Lung microvascular endothelial cell (primary cell): ENCODE measurements at regions not wholly inside any gene's neighbourhood (a gene's known extent, or its start where the extent isn't known, plus 50 kb on each side); places are given as distances from the start of the nearest gene placed in this dataset.

Experiments
- DNase-seq, 2 donors: peaks; one replicate each; pipeline versions ENCODE4 v3.0.0 to v3.0.0-alpha.2; 2010; ENCODE audit warnings: low read depth in 2 of 2

DNA sequence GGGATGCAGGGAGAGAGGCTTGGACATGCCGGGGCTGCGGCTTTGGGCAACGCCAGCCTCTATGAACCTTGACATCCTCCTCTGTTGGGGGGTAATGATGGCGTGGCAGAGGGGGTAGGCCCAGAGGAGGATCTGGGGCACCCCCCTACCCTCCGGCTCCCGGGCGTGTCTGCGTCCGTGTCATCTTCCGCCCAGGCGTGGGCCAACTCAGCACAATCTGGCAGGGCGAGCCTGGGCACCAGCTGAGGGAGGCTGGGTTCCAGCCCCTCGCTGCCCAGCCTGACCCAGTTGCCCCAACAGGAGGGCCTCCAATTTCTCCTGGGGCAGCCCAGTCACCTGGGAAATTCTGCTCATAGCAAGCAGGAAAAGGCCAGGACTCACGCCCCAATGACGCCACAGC is 62.9 kb upstream of the IL17B start:
- no peak for DNase-seq

DNA sequence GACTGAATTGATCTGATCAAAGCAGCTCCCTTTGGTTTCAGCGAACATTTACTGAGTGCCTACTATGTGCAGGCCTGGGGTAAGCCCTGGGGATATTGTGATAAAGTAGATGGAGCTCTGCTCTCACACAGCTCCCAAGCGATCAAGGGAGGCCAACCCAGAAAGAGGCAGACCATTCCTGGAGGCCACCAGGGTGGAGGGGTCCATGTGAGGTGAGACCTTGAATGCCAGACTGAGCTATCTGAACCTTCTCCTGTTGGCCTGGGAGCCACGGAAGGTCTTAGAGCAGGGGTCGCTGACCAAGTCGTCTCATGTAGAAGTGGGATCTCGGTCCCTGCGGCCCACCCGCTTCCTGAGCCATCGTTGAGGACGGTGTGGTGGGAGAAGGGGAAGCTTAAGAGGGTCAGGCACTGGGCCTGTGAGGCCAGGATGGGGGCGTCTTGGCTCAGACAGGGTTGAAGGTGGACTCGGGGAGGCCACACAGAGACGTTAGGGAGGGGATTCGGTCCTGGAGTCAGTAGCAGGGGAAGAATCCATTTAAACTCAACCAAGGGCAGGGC is 62.2 kb upstream of the IL17B start:
- DNase-seq = no peak

DNA sequence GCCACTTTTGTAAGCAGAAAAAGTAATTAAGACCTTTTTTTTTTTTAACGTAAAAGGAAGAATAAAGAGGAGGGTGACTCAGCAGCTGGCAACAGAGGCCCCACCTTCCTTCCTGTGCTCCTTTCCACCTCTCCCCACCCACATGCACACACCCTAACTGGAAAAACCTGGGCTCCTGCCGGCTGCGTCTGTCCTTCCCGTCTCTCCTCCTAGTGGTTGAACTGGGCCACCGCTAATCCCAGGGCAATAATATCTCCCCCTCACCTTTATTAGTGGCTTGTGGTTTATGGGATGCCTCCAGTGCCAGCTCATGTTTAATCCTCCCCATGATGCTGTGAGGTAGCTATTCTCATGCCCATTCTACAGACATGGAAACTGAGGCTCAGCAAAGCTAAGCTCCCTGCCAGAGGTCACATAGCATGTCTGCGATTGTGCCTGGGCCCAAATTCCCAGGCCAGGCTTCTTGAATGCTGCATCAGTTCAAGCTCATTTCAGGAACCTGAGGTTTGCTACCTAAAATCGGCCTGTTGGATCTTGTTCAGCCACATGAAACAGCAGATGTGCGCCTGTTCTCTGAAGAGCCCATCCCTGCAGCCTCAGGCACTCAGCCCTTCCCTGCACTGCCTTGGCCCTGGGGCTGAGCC is 60.9 kb upstream of the IL17B start:
- peak; percentile 61 to 90 for DNase-seq

DNA sequence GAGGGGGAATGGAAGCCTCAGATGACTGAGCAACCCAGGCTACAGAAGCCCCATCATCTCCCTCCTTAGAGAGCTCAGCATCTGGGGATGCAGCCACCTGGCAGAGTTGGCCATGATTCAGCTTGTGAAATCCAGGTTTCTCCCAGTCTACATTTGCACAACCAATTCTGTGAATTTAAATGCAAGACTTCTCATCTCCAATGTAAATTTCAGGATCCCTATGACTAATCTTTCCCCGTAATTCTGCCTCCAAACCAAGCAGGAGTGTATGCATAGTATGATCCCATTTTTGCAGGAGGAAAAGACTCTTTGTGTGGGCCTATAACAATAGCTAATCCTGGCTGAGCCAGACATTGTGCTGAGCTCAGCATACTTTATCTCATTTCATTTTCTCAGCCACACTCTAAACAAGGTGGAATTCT is 59.6 kb upstream of the IL17B start:
- no peak for DNase-seq

DNA sequence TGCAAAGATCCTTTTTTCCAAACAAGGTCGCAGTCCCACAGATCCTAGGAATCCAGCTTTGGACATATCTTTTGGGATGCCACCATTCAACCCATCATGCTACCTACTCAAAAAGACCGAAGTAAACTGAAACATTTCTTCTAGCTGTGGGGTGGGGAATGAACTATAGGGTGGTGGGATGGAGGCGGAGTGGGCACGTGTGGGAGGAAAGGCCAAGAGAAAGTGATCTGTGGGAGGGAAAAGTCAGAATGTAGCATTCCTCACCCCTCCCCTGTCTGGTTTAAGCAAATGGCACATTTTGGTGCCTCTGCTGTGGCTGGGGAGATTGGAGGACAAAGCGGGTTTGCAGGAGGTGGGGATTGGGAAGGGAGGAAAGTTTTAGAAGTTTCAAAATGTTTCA is 59.2 kb upstream of the IL17B start:
- DNase-seq = no peak

DNA sequence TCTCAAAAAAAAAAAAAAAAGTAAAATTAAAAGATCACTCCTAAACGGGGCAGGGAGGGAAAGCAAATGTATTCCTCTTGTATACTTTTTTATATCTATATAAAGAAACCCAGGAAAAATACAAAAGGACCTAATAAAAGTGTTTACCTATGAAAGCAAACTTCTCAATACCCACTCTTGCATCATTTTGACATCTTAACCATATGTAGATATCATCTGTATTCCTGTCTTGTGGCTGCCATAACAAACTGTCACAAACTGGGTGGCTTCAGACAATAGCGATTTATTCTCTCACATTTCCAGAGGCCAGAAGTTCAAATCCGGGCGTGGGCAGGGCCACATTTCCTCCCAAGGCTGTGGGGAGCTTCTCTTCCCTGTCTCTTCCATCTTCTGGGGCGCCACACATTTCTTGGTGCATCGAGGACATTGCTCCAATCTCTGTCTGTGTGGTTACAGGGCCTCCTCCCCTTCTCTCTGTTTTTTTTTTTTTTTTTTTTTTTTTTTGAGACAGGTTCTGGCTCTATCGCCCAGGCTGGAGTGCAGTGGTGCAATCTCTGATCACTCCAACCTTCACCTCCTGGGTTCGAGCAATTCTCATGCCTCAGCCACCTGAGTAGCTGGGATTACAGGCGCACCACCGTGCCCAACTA is 58.4 kb upstream of the IL17B start:
- DNase-seq = no peak

DNA sequence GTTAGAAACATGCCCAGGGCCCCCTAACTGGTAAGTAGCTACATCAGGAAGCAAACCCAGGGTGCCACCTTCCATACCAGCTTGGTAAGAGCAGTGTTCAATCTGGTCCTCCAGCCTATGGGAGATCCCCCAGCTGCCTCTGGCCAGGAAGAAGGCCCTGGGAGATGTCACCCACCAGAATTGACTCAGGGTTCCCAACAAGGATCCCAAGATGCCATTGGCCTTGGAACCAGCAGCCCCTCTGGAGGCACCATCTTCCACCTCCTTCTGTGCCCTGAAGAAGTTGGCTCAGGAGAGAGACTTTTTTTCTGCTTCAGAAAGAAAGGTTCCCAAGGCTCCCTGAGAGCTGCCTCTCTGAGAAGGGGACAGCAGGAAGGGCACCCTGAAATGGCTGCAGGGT is 56.6 kb upstream of the IL17B start:
- no peak for DNase-seq

DNA sequence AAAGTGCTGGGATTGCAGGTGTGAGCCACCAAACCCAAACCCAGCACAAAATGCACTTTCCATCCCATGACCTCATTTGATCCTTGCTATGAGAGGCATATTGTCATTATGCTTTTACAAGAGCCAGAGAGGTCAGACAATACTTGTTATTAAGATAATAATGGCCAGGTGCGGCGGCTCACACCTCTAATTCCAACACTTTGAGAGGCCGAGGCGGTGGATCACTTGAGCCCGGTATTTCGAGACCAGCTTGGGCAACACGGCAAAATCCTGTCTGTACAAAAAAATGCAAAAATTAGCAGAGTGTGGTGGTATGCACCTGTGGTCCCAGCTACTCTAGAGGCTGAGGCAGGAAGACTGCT is 55.9 kb upstream of the IL17B start:
- DNase-seq = no peak

DNA sequence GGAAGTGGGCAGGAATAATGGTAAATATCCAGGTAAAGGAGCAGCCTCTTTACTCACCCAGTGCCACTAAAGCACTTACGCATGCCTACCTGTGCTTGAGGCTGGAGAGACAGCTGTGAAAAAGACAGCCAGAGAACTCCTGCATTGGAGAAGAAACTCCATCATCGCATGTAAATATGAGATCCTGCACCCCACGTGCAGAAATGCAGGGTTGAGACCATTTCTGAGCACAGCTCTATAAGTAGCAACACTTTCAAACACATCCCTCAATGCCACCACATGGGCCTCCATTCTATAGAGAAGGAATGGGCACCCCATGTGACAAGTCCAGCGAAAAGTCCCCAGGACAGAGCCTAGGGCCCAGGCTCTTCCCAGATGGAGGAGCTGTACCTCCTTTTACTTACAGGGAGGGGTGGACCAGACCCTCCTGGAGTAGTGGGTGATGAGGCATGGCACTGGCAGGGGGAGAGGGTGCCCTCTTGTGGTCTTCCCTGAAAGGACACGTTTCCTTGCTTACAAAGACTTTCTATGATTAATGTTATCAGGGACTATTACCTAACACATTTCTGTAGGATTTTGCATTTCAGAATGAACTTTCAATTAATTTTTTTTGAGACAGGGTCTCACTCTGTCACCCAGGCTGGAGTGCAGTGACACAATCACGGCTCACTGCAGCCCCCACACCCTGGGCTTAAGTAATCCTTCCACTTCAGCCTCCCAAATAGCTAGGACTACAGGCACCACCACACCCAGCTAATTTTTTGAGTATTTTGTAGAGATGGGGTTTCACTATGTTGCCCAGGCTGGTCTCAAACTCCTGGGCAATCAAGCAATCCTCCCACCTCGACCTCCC is 55.3 kb upstream of the IL17B start:
- DNase-seq = peak; percentile 63 to 72

DNA sequence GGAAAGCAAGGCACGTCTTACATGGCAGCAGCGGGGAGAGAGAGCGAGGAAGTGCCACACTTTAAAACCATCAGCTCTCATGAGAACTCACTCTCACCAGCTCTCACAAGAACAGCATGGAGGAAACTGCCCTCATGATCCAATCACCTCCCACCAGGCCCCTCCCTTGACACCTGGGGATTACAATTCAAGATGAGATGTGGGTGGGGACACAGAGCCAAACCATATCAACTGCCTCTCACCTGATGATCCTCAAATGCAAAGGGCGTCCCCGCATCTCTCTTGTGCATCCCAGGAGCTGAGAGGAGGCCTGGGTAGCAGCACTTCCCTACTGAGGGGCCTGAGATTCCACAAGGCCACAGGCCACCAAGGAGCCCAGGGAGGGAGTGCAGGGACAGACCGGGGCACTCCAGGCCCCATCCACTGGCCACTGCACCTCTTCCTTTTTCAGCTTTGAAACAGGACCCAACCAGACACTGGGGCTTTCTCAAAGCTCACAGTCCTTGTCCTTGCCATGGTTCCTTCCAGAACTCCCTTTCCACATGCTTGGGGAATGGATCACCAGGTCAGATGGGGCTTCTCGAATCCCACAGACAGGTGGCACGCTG is 54.5 kb upstream of the IL17B start:
- DNase-seq = no peak

DNA sequence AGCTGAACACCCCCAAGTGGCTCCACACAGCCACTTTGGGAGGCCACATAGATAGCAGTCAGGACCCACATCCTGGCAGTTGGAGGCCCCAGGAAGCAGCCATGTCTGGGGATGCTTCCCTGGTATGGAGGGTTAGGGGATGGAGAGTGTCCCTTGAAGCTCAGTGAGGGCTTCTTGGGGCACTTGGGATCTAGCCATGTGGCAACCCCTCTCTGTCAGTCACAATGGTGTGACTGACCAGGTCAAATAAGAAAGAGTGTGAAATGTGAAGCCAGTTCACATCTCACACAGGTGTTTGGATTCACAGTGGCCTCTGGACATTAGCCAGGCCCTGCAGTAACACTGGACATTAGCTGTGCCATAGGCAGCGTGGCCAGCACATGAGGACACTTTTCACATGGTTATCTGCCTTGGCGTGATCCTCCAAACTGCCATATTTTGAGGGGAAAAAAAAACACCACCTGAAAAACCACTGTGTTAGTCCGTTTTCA is 53.9 kb upstream of the IL17B start:
- DNase-seq = no peak

DNA sequence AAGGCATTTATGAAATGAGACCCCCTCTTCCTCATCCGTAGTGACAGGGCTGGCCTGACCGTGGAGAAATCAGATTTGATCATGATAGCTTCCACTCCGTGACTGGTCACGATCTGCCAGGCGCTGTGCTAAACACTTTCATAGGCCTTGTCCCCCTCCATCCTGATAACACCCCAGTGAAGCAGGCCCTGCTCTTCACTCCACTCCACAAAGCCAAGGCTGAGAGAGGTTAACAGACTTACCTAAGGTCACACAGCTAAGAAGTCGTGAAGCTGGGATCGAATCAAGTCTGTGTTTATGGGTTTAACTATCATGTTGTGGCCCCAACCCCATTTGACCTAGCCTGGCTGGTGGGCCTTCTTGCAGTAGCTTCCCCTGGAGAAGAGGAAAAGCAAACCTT is 53.3 kb upstream of the IL17B start:
- no peak for DNase-seq

DNA sequence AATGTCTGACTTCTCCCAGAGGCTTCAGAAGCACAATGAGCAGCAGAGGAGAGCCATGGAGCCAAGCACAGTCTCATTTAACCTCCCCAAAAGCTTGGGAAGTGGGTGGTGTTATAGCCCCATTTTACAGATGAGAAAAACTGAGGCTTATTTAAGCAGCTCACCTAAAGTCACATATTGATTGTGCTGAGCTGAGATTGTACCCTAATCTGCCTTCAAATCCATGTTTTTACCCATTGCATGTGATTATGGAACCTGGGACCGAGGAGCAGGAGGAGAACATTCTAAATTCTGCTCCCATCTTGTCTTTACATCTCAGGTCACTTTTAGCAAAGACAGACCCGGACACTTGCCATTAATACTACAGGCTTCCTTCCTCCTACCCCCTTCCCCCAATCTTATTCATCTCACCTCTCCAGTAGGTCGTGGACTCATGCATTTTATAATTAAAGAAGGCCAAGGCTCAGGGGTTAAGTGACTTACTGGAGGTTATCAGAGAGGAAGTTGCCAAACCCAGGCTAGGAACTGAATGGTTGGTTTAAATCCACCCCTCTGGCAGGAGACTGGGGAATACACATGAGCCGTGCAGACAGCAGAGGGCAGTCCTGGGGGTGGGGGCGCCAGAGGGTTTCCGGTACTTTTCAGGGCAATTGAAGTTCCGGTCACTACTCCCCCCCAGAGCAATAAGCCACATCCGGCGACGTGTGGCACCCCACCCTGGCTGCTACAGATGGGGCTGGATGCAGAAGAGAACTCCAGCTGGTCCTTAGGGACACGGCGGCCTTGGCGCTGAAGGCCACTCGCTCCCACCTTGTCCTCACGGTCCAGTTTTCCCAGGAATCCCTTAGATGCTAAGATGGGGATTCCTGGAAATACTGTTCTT is 51.0 kb upstream of the IL17B start:
- DNase-seq = peak in 1 of 2 donors; percentile 34
